K562 (cell line): ENCODE measurements at regions not wholly inside any gene's neighbourhood (a gene's known extent, or its start where the extent isn't known, plus 50 kb on each side); places are given as distances from the start of the nearest gene placed in this dataset.
A peak's percentile ranks its signal among the peaks of the same experiment; 100 is the strongest.

Experiments
- ARHGAP35 ChIP-seq: fragments of 450-650 bp; IDR thresholded peaks from 2 replicates; pipeline ENCODE4 v1.6.1; 2018; ENCODE audit not compliant: partially characterized antibody
- CBFB ChIP-seq: sonication (generic); formaldehyde crosslinking; IDR thresholded peaks from 2 replicates; pipeline ENCODE4 v1.4.0; 2020; ENCODE audit warnings: mild to moderate bottlenecking, missing genetic modification reagents
- CBX8 ChIP-seq: fragments of 200-600 bp; sonication (generic); IDR thresholded peaks from 2 replicates; pipeline ENCODE4 v1.6.1; 2012; ENCODE audit warnings: borderline replicate concordance, mixed run types, low read depth, mild to moderate bottlenecking, moderate library complexity, mixed read lengths, low read length, control low read depth, inconsistent platforms; ENCODE audit not compliant: poor library complexity, severe bottlenecking; ENCODE audit errors: extremely low read depth
- PTTG1 ChIP-seq: fragments of 450-650 bp; IDR thresholded peaks from 2 replicates; pipeline ENCODE4 v1.6.1; 2016; ENCODE audit warnings: low read depth, mild to moderate bottlenecking, missing genetic modification characterization, missing compliant biosample characterization
- SRSF9 ChIP-seq: fragments of 200-400 bp; formaldehyde crosslinking; IDR thresholded peaks from 2 replicates; pipeline ENCODE4 v1.6.1; 2017; ENCODE audit warnings: low read depth, low read length, borderline replicate concordance
- ZNF449 ChIP-seq: fragments of 250-450 bp; sonication (Bioruptor Pico); IDR thresholded peaks from 2 replicates; pipeline ENCODE4 v1.8.0; 2022; ENCODE audit warnings: moderate library complexity, mild to moderate bottlenecking, inconsistent platforms
- ZNF699 ChIP-seq: fragments of 250-450 bp; sonication (Bioruptor Pico); IDR thresholded peaks from 2 replicates; pipeline ENCODE4 v1.8.0; 2021; ENCODE audit warnings: mild to moderate bottlenecking, moderate library complexity; ENCODE audit not compliant: insufficient replicate concordance
- TF ChIP-seq, protein P1 (sequence below): fragments of 450-650 bp; IDR thresholded peaks from 2 replicates; pipeline ENCODE4 v1.6.1; 2016; ENCODE audit warnings: borderline replicate concordance
- TF ChIP-seq, protein P2 (sequence below): sonication (generic); formaldehyde crosslinking; IDR thresholded peaks from 2 replicates; pipeline ENCODE4 v1.8.0; 2022; ENCODE audit warnings: missing genetic modification reagents, mild to moderate bottlenecking, moderate library complexity, borderline replicate concordance
- TF ChIP-seq, protein P3 (sequence below): fragments of 450-650 bp; IDR thresholded peaks from 2 replicates; pipeline ENCODE4 v1.6.1; 2016; ENCODE audit warnings: mild to moderate bottlenecking

DNA sequence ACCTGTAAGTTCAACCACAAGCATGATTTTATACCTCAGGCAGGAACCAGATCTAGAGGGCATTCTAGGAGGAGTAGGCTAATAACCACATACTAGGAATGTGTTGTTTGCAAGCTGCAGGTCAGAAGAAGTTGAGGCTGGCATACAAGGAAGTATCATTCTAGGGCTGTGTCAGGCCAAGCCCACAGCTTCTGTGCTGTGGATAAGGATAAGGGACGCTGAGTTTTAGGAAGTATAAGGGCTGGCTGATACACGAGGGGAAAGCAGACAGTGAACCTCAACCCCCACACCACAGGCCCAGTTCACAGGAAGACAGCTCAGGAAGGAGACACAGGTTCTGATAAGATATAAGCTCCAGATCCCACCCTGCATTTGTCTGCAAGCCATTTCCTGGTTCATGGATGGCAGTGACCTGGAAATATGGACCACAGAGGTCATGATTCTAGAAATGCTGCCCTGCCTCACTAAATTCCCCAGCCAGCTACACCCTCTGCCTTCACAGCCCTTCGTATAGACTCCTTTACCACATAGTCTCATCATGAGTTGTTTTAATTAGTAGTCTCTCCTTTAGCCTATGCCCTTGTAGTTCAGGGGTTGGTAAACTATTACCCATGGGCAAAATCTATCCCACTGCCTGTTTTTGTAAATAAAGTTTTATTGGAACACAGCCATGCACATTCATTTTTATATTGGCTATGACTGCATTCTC is 260.7 kb downstream of the OPA1 start (continued):
- TF ChIP-seq ZNF449 (CRISPR knock-in tag) (peak; percentile 23; the same call in 1 of the 2 replicates), CBX8 (no peak), ZNF699 (CRISPR knock-in tag) (no peak), SRSF9 (no peak), PTTG1 (tag) (no peak), ARHGAP35 (no peak), CBFB (CRISPR knock-in tag) (no peak)
- TF ChIP-seq, protein P1, sequence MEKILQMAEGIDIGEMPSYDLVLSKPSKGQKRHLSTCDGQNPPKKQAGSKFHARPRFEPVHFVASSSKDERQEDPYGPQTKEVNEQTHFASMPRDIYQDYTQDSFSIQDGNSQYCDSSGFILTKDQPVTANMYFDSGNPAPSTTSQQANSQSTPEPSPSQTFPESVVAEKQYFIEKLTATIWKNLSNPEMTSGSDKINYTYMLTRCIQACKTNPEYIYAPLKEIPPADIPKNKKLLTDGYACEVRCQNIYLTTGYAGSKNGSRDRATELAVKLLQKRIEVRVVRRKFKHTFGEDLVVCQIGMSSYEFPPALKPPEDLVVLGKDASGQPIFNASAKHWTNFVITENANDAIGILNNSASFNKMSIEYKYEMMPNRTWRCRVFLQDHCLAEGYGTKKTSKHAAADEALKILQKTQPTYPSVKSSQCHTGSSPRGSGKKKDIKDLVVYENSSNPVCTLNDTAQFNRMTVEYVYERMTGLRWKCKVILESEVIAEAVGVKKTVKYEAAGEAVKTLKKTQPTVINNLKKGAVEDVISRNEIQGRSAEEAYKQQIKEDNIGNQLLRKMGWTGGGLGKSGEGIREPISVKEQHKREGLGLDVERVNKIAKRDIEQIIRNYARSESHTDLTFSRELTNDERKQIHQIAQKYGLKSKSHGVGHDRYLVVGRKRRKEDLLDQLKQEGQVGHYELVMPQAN: no peak
- TF ChIP-seq, protein P2, sequence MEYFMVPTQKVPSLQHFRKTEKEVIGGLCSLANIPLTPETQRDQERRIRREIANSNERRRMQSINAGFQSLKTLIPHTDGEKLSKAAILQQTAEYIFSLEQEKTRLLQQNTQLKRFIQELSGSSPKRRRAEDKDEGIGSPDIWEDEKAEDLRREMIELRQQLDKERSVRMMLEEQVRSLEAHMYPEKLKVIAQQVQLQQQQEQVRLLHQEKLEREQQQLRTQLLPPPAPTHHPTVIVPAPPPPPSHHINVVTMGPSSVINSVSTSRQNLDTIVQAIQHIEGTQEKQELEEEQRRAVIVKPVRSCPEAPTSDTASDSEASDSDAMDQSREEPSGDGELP (CRISPR knock-in tag): 0 out of 2 replicates have a peak, but pooled peaks have one; percentile 41
- TF ChIP-seq, protein P3, sequence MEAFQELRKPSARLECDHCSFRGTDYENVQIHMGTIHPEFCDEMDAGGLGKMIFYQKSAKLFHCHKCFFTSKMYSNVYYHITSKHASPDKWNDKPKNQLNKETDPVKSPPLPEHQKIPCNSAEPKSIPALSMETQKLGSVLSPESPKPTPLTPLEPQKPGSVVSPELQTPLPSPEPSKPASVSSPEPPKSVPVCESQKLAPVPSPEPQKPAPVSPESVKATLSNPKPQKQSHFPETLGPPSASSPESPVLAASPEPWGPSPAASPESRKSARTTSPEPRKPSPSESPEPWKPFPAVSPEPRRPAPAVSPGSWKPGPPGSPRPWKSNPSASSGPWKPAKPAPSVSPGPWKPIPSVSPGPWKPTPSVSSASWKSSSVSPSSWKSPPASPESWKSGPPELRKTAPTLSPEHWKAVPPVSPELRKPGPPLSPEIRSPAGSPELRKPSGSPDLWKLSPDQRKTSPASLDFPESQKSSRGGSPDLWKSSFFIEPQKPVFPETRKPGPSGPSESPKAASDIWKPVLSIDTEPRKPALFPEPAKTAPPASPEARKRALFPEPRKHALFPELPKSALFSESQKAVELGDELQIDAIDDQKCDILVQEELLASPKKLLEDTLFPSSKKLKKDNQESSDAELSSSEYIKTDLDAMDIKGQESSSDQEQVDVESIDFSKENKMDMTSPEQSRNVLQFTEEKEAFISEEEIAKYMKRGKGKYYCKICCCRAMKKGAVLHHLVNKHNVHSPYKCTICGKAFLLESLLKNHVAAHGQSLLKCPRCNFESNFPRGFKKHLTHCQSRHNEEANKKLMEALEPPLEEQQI: no peak; the same call in 1 of the 2 replicates
- TF ChIP-seq, all 486 proteins: peak for 145
